GM13977 (cell line): ENCODE measurements at regions not wholly inside any gene's neighbourhood (a gene's known extent, or its start where the extent isn't known, plus 50 kb on each side); places are given as distances from the start of the nearest gene placed in this dataset.
"Not testable (repeated sequence)": the region's sequence is repeated elsewhere in the genome, so short reads cannot be mapped to it uniquely, and the experiment has no call there.

Experiments
- DNase-seq: peaks from one replicate; pipeline ENCODE4 v3.0.0; 2012; ENCODE audit warnings: low spot score
- CTCF ChIP-seq: IDR thresholded peaks from 2 replicates; pipeline ENCODE4 v1.5.1; 2012; ENCODE audit warnings: mild to moderate bottlenecking, control low read depth; ENCODE audit not compliant: insufficient read depth; ENCODE audit errors: extremely low read depth, missing control alignments
- in situ Hi-C: fragments of 300-500 bp; cut with MboI; formaldehyde crosslinking; loops from one replicate; pipeline ENCODE4 v1.12.0; 2022; ENCODE audit warnings: low sequenced_read_pairs, low pct_unique_long_range_greater_than_20kb, mixed read lengths, inconsistent platforms; ENCODE audit not compliant: unreplicated experiment

- DNase-seq, result no peak
- TF ChIP-seq CTCF, result no peak
- in situ Hi-C loops, result no loop called here
Measured at GRCh38 chr11:23924226-23924625, 572.6 kb upstream of the LUZP2 start.

DNA sequence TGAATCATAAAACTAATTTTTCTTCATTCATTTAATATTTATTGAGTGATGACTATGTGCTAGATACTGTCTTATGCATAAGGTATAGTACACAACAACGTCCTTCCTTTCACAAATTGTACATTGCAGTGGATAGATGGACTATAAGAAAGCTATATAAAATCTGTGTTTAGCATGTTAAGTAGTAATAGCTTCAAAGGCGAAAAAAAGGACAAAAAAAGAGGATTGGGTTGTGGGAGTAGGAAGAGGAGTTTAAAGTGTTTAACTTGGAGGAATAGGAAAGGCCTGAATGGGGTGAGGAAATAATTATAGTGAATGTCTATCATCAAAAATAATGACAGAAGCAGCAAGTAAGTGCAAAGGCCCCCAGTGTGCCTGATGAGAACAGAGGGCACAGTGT is 565.4 kb upstream of the LUZP2 start:
- TF ChIP-seq CTCF, result no peak
- in situ Hi-C loops, result no loop called here
- no peak for DNase-seq

GRCh38 chr11:23932485-23932898 is 564.4 kb upstream of the LUZP2 start:
- TF ChIP-seq CTCF, result no peak
- in situ Hi-C loops, result no loop called here
- DNase-seq, result no peak

DNA sequence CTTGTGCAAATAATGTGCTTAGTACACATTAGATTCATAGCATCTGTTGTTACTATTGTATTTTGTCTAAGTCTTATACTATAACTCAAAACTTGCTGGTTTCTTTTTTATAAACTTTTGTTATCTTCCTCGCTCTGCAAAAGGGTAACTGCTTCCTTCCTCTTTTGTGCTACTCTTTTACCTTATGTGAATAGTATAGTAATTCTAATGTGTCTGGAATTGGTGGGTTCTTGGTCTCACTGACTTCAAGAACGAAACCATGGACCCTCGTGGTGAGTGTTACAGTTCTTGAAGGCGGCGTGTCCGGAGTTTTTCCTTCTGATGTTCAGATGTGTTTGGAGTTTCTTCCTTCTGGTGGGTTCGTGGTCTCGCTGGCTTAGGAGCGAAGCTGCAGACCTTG is 563.1 kb upstream of the LUZP2 start:
- DNase-seq, result no peak
- in situ Hi-C loops, result no loop called here
- TF ChIP-seq CTCF, result no peak

DNA sequence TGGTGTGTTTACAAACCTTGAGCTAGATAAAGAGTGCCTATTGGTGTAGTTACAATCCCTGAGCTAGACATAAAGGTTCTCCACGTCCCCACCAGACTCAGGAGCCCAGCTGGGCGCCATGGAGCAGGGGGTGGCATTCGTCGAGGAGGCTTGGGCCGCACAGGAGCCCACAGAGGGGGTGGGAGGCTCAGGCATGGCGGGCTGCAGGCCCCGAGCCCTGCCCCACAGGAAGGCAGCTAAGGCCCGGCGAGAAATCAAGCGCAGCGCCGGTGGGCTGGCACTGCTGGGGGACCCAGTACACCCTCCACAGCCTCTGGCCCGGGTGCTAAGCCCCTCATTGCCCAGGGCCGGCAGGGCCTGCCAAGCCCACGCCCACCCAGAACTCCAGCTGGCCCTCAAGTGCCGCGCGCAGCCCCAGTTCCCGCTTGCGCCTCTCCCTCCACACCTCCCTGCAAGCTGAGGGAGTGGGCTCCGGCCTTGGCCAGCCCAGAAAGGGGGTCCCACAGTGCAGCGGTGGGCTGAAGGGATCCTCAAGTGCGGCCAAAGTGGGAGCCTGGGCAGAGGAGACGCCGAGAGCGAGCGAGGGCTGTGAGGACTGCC is 562.1 kb upstream of the LUZP2 start:
- DNase-seq, in situ Hi-C loops: not testable (repeated sequence)

GRCh38 chr11:23942117-23942815 is 554.6 kb upstream of the LUZP2 start:
- in situ Hi-C loops, result not testable (repeated sequence)

DNA sequence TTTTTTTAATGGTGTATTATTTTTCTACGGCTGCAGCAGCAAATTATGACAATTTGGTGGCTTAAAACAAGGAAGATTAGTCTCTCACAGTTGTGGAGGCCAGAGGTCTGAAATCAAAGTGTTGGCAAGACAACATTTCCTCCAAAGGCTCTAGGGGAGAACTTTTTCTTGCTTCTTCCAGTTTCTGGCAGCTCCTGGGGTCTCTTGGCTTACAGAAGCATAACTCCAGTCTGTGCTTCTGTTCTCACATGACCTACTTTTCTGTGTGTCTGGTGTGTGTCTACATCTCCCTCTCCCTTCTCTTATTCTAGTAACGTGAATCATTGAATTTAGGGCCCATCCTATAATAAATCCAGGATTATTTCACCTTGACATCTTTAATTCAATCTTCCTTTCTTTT is 551.9 kb upstream of the LUZP2 start:
- no peak for DNase-seq
- in situ Hi-C loops, result no loop called here
- no peak for TF ChIP-seq CTCF

More at GRCh38 chr11:23942117-23942815, 554.6 kb upstream of the LUZP2 start:
- DNase-seq, result not testable (repeated sequence)

GRCh38 chr11:23947883-23948282 is 549.0 kb upstream of the LUZP2 start:
- in situ Hi-C loops, result no loop called here
- TF ChIP-seq CTCF, result no peak
- no peak for DNase-seq
